ENCODE measurements at regions not wholly inside any gene's neighbourhood (a gene's known extent, or its start where the extent isn't known, plus 50 kb on each side); places are given as distances from the start of the nearest gene placed in this dataset.
"Not testable (repeated sequence)": the region's sequence is repeated elsewhere in the genome, so short reads cannot be mapped to it uniquely, and the experiment has no call there.

DNA sequence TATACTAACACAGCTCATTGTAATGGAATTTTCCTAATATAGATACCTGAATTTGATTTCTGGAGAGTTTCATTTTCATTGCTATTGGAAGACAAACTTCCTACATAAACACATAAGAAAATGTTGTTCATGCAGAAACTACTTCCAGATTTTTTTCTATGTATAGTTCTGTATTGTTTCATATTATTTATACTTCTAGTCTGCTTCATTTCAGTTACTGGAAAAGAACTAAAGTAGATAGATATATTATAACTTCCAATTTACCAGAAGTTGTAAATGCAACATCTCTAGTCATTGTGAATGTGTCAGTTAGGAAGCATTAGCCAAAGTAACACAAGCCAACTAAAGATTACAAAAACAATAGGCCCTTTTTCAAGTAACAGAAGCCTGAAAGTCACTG, 147.3 kb upstream of the ZNF385D start:
- no peak for DNase-seq

DNA sequence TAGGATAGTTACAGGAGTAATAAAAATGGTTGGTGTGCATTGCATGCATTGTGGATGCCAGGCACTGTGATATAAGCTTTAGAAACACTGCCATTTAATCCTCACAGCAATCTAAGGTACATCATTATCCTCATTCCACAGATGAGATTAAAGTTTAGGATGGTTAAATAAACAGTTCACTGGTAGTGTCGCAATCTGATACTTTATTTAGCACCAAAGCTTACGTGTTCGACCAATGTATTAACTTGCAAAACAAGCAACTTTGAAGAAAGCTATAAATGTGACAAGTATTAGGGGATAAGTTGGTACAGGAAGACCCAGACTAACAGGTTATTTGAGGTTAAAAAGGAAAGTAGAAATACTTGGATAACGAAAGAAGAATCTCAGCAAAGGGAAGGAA, 150.5 kb upstream of the ZNF385D start:
- DNase-seq, result no peak

DNA sequence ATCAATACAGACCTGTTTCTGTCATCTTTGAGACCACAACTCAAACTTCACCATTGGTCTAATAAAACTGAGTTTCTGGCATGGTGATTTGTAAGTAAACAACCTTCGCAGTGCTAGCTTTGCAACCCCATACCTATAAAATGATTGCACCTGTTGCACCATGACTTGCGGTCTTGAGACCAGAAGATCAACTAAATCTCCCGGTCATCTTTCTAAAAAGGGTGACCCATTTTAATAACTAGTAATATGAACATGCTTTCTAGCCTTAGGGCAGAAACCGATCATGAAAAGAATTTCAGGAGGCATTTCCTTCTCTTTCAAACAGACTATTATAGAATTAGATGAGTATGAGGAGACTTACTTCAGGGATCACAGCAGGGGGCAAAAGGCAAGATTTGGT, 151.9 kb upstream of the ZNF385D start:
- DNase-seq, result no peak

DNA sequence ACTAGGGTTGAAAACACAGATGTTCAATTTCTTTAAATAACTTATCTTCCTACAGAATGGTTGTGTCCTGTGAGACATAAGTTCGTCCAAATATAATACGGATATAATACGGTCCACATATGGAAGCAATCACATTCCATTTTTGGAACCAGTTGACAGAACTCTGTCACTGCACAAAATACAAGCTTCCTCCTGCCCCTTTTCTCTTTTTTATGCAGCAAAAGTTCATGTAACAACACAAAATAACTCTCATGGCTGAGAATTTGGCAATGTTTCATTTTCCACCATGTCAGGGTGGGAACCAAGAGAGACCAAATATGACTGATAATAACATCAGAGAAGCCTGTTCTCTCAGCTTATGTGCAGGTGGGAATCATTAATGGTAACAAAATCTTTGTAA, 158.1 kb upstream of the ZNF385D start:
- no peak for DNase-seq

DNA sequence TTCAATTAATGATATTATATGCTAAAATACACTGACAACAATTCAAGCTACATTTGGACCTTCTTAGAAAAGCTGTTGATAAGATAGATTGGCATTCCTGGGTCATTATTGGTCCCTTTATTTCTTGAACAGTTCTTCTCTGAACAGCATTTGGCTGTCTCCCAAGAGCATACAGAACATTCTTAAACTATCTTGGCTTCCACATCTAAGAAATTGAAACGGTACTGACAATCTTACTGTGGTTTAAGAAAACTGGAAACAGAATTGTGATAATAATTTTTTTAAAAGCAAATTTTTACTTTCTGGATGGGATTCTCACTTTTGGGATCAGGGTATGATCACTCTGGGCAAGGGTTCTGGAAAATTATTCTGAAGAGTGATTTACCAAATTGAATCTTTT, 161.7 kb upstream of the ZNF385D start:
- no peak for DNase-seq

DNA sequence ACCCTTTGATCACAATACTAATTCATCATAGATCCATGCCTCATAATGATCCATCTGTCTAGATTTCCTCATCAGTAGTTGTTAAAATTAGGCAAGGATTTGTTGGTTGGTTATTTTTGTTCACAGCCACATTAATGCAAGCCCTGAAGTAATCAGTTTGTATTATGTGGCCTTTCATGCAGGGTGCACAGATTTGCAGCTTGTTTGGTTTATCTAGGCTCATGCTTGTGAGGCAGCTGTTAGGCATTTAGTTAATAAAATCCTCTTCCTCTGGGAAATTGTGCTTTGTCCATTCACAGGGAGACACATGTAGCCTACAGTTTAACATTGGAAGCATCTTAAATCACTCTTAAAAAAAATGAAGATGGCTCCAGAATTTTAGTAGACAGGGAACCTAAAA, 162.8 kb upstream of the ZNF385D start:
- DNase-seq, result no peak

DNA sequence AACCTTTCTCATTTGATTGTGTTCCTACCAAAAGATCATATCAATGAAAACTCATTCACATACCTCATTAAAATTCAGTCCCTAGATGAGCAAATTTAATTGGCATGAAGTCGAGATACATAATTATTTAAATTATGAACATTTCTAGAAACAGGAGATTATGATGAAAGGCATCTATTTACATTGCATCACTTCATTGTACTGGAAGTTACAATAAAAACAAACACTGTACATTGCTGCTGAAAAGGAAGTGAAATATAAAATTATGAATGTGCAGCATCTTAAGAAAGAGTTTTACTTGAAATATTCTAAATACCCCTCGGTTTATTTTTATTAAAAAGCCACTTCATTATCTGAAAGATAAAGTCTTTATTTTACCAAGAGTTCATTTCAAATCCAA, 163.4 kb upstream of the ZNF385D start:
- DNase-seq, result no peak

DNA sequence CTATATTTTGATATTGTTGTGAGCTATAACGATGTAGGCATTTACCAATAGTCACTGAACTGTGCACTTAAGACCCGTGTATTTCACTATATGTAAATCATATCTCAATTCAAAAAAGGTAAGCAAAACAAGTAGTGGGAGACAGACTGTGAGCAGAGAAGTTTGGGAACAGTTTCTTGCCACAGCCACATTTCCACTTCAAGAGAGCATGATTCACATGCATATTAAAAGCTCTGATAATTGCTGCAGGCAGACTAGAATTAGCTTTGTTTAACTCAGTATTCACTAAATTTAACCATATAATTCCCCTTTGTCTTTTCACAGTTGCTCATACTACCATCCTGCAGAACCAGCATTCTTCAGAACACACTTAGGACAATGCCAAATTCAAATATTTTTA, 168.4 kb upstream of the ZNF385D start:
- no peak for DNase-seq

DNA sequence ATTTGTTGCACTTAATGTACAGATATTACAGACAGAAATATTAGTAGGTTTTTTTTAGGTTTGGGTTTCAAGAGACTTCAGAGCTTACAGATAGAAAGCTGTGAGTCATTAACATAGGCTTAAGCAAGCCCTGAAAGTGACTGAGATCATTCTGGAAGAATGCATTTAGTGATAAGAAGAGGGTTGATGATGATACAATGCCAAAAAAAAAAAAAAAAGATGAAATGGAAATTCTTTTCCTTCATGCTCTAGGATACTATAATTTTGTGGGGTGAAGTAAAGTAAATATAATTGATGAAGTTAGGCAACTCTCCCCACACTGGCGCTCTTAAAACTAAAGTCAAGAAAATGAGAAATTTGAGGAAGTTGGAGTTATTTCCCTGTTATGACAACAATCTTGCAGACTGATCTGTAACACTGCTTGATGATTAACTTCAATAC, 169.4 kb upstream of the ZNF385D start:
- DNase-seq, result no peak

DNA sequence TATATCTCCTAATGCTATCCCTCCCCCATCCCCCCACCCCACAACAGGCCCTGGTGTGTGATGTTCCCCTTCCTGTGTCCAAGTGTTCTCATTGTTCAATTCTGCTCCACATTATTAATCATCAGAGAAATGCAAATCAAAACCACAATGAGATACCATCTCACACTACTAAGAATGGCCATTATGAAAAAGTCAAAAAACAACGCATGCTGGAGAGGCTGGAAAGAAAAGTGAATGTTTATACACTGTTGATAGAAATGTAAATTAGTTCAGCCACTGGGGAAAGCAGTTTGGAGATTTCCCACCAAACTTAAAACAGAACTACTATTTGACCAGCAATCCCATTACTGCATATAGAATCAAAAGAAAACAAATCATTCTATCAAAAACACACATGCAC, 172.1 kb upstream of the ZNF385D start:
- not testable (repeated sequence) for DNase-seq

DNA sequence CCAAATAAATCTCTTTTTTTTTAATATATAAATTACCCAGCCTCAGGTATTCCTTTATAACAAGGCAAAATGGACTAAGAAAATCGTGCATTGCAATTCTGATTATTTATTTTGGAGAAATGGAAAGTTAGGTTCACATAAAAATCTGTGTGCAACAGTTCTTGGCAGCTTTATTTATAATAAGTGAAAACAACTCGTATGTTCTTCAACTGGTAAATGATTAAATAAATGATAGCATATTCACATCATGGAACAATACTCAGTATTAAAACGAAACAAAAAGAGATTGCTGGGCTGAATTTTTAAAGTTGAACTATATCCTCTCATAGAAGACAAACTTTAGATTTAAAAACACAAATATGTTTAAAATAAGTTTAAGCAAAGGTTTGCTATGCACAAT, 176.3 kb upstream of the ZNF385D start:
- no peak for DNase-seq

DNA sequence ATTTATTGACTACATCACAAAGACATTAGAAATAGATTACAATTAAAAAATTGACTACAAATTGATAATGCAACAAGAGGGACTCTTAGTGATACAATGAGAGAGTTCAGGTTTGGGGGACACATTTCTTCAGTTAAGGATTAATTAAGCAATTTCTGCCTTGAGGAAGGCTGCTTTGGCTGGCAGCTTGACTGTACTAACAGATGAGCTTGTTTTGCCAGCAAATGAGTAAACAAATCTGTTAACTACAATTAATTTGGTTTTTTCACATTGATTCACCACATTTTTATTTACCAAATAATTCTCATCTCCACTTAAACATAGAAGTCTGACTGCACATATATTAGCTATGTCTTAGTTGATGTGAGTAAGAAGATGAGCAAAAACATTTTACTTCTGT, 183.6 kb upstream of the ZNF385D start:
- no peak for DNase-seq

DNA sequence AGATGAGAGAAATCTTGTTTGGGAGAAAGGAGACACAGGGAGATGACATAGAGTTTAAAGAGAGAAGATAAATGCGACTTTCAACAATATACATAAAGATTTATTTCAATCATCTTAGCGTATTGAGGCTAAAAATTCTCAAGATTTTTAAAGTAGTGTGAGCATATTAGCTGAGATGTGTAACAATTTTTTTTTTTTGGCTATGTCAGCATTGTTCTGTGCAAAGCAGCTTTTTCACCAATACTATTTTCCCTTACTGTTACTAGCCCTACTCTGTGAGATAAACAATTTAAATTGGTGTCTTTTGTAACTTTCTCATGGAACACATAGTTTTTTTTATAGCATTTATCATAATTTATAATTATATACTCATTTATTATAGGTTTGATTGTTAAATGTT, 185.2 kb upstream of the ZNF385D start:
- DNase-seq, result no peak

DNA sequence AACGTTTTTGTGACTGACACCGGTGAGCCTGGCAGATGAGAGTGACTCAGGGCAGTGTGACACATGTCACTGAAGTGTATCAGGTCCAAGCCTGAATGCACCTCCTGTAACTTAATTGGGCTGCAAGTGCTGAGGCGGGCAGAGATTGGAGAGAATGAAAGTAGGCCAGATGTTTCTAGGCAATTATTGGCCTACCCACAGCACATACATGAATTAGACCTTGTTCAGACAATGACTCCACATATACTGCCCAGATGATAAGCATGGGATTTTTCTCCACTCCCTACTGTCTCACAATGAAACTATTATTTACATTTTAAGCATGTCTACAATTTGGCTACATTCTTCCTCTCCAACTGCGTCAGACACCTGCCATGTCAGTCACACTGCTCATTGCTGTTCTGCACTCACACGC, 187.3 kb upstream of the ZNF385D start:
- DNase-seq, result no peak

DNA sequence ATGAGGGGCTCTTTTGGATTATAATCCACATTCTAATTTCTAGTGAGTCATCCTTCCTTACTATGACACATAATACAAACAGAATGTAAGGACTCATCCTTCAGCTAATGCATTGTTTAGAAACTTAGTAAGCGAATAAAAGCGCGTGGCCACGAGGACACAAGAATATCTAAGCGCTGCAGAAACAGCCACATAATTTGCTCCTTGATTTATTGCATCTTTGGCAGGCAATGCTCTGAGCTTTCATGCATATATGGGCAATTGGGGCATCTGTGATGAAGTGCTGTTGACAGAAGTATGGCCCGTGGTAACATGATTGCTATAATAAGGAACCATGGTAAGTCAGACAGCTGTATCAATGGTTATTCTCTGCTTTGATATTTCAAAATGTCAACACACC, 191.3 kb upstream of the ZNF385D start:
- no peak for DNase-seq

DNA sequence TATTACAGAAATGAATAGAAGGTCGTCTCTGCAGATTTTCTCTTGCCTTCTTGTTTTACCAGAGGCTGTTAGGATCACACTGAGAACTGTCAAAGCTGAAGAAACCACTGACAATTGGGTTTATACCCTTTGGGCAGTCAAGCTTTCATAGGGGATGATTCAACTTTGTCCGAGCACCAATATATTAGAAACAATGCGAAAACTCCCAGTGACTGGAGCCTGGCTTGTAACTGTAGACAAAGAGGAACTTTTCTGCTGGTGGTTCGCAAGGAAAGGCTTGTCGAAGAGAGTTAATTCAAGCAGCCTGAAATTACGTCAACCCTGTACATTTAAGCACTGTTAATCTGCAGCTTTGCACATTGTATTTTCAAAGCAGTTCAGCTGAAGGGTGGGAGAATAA, 193.2 kb upstream of the ZNF385D start:
- DNase-seq, result no peak

DNA sequence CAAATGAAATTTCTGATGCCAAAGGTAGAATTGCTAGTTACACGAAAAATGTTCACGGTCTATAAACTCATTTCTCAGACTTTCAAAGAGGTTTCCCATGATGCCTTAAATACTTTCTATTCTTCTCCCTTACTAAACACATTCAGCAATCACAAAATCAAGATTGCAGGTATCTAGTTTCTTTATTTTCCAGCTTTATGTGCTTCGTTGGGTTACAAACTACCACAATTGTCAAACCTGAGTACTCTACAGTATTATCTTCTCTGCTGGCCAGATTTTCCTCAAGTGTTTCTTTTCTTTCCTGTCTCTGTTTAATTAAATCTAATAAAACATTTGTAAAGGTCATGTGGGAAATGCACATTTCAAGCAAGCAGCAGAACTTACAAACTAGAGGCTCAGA, 201.8 kb upstream of the ZNF385D start:
- DNase-seq, result no peak

DNA sequence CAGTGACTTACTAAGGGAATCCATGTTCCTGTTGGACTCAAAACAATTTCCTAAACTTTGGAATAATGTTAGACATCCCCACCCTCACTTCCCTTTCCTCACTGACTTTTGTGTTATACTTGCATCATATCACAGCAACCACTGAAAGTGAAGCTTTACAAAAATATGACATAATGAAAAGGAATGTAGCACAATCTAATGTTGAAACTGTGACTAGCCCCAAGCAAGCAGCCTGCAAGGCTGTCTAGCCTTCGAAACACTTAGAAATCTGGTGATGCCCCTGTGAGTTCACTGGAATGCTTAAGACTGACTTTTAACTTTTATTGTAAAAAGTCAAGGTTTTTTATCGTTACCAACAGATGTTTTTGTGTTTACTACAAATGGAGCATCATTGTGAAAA, 203.7 kb upstream of the ZNF385D start:
- DNase-seq, result no peak

DNA sequence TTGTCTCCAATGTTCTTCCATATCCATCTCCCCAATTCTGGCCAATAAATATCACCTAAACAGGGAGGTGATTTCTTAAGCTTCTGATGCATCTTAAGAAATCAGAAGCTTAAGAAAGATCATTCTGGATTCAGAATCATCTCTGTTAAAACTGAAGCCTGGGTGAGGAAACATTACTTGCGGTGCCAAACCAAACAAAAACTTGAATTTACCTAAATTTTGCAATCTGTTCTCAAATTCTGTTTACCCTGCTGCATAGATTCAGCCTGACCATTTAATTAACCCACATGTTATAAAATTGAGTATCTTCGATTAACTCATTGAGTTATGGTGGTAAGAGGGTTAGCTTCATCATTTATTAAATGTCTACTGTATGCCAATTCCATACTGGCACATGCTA, 204.4 kb upstream of the ZNF385D start:
- DNase-seq, result no peak

DNA sequence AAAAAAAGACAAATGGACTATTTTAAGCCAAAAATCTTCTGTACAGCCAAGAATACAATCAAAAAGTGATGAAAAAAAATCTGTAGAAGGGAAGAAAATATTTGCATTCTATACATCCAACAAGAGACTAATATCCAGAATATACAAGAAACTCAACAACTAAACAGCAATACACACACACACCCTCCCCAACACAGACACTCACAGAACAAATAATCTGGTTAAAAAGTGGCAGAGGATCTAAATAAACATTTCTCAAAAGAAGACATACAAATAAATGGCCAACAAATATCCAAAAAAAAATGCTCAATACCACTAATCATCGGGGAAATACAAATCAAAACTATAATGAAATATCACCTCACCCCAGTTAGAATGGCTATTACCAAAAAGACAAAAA, 209.0 kb upstream of the ZNF385D start:
- DNase-seq, result no peak

DNA sequence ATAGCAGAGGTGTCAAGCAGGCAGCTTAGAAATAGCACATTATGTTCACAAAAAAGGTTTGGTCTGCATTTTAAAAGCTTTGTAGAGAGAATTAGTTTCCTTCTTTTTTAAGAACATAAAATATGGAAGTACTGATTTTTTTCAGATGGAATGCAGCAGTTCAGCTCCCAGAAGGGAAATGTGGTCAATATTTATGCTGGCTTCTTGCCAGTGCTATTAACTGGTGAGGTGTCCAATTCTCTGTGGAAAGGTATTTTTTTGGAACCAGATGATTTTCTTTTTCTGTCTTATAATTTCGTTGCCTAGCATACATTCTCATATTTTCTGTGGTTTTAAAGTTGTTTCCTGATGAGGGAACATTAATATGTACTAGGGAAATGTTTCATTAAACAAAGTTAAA, 211.4 kb upstream of the ZNF385D start:
- DNase-seq, result no peak

DNA sequence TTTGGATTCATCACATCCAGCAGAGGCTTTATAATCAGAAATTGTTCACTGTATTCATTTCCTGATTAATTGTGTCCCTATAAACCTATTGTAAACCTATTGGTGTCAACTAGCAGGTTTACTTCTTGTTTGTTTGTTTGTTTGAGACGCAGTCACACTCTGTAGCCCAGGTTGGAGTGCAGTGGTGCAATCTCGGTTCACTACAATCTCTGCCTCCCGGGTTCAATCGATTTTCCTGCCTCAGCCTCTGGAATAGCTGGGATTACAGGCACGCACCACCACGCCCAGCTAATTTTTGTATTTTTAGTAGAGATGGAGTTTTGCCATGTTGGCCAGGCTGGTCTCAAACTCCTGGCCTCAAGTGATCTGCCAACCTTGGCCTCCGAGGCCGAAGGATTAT, 215.4 kb upstream of the ZNF385D start:
- DNase-seq, result not testable (repeated sequence)

DNA sequence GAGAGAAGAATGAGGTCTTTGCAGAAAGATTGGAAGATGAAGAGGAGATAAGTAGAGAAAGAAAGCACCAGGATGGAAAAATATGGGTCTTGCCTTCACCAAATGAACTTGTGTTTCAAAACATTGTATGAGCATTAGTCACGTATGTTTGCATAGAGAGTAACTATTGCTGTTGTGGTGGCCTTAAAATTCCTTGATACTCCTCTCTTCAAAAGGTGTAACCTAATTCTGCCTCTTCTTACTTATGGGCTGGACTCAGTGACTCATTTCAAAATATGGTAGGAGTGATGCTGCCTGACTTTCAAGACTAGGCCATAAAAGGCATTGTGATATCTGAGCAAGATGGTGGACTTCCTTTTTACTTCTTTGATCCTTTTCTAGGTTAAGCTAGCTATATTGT, 228.7 kb upstream of the ZNF385D start:
- DNase-seq, result no peak

DNA sequence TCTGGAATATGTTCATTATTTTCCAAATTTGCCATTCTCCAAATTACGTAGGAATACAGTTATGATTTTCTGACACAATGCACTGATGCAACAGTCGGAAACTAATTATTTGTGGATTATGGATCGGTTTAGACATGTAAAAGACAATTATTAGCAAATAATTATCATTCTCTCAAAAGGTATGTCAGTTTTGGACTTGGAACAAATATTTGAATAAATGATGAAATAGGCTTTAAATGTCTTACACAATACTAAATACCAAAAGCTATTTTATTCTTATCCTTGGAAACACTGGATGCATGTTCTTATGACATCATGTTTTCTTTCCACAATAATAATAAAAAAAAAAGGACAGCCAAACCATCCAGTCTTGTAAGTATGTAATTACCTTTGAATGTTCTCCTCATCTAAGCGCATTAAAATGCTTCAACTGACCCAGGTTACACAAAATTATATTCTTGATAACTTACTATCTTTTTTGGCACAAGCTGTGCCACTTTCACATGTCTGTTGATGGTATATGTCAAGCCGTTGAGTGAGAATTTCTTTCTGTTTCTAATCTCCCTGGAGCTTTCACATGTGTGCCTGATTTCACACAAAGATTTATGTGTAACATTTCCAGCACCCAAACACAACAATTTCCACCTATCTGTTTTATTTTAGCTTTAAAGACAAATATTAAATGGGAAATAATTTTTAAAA, 238.5 kb upstream of the ZNF385D start:
- no peak for DNase-seq

DNA sequence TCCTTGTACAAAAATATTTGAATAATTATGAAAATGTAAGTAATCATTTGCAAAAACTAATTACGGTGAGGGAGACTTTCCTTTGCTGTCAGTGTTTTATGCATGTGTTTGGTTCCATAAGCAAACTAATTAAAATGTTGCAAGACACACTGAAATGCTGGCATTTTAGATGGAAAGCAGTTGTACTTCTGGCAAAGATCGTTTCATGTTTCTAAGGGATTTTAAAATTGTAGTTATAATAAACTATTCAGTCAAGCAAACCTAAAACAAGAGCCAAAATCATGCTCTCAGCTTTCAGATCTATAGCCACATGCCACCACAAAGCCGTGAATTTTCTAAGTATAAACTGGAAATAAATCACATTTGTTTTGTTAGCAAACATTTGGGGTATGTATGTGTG, 240.1 kb upstream of the ZNF385D start:
- DNase-seq, result no peak
